Ureter (tissue), 1 donor: ENCODE measurements at regions not wholly inside any gene's neighbourhood (a gene's known extent, or its start where the extent isn't known, plus 50 kb on each side); places are given as distances from the start of the nearest gene placed in this dataset.
"Not testable (repeated sequence)": the region's sequence is repeated elsewhere in the genome, so short reads cannot be mapped to it uniquely, and the experiment has no call there.

Experiments
- DNase-seq: peaks from one replicate; pipeline ENCODE4 v3.0.0-alpha.2; 2020; ENCODE audit warnings: low spot score
- donor health status: DM: yes; HTN: yes; CAD: no.

DNA sequence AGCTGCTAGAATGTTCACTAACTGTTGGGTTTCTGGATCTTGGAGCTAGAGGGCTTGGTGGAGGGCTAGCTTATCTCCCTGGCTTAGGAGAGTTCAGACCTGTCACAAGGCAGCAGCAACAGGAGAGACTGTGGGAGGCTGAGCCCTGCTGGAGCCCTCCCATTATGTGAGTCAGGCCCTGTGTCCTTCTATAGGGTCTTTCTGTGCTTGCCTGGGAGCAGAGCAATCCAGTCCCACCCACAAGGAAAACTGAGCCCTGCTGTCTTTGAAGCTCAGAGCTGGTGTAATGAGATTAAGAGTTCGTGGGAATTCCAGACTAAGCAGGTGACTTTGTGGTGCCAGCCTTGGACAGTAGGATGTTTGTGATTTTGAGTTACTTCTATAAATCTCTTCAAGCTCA lies 249.0 kb downstream of the TTC32 start:
- no peak for DNase-seq

DNA sequence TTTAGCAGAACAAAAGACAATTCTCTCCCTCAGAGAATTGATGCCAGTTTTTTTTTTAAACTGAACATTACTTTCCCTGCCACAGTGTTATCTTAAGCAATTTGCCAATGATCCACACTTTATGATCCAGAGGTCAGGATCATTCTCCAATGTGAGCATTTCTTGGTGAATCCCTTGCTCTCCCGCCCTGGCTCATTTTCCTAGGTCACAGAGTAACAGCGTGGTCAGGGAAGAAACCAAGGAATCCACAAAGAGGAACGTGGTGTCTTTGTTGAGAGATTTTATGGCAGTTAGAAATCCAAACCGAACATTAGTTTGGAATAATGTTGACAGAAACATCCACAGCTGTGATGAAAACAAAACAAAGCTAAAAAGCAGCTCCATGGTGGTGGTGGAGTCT lies 250.3 kb downstream of the TTC32 start:
- no peak for DNase-seq

DNA sequence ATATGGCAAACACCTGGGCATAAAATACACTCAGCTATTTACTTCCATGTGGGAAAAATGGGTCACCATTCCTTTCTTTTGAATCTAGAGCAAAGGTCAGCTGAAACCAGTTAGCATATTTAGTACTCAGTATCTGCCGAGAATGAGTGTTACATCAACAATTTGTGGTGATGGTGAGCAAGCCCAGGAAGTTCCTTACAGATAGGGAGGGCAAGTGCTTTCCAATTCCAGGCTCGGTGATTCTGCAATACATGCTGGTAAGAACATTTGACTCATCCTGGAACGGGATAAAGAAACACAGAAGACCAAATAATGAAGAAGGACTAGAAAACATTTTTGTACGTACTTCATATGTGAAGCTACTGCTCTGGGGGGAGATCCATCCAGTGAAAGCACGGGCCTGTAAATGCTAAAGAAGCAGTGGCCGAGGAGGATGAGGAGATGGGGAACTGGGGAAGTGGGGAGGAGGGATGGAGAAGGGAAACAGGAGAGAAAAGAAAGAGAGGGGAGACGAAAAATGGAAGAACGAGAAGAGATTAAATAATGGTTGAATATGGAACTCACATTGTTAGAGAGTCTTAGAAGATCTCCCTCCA lies 251.9 kb downstream of the TTC32 start:
- no peak for DNase-seq

DNA sequence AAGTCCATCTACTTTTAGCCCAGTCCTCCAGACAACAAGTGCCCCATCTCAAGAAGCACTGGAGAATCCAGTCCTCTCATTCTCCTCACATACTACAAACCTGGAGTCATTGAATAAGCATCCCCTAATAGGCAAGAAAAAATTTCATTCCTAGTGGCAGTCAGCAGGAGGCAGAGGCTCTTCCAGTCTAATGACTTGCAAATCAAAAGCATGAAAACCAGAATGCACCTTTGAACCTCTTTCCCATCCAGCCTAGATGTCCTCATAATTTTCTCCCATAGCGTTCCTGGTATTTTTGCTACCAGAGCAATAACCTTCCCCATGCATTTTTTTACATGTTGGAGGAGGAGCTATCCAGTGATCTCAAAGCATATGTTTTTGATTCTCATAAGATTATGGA lies 252.6 kb downstream of the TTC32 start:
- DNase-seq: no peak

DNA sequence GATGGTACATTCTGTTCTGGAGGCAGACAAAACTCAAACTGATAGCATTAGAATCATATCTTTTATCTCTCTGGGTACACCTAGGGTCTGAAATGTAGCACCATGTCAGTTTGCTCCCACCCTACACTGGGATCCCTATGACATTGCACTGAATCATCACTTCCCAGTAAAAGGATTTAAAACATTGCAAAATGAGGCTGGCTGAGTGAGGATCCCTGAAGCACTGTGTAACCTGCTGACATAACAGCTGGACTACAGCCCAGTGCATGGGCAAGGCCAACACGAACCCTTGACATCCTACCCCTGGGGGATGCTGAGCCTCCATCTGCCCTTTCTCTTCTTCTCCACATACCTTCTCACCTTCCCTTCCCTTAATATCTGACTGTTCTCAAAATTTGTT lies 253.2 kb downstream of the TTC32 start:
- DNase-seq: no peak

DNA sequence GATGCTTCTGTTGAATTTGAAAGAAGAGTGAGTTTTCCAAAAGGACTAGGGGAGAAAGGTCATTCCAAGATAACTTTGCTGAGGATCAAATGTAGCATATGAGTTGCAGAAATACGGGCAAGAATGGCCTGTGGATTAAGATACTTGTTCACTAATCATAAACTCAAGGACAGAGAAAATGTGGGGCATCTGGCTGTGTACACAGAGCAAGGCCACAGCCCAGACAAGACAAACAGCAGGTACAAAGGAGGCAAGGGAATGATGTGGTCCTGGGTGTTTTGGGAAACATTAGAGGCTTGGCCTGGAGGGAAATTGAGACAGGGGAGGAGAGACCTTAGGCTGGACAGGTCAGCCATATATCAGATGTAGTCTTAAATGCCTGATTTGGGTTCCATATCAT lies 254.8 kb downstream of the TTC32 start:
- no peak for DNase-seq

DNA sequence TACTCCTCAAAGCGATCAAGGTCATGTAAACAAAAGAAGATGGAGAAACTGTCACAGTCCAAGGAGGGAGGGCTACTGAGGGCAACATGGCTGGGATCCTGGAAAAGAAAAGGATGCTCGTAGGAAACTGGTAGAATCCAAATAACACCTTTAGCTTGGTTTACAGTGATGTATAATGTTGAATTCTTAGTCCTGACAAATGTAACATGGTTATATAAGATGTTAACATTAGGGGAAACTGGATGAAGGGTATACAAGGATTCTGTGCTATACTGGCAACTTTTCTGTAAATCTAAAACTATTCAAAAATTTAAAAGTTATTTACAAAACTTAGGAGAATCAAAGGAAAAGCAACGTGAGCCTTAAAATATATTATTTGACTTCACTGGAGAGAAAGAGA lies 257.0 kb downstream of the TTC32 start:
- no peak for DNase-seq

DNA sequence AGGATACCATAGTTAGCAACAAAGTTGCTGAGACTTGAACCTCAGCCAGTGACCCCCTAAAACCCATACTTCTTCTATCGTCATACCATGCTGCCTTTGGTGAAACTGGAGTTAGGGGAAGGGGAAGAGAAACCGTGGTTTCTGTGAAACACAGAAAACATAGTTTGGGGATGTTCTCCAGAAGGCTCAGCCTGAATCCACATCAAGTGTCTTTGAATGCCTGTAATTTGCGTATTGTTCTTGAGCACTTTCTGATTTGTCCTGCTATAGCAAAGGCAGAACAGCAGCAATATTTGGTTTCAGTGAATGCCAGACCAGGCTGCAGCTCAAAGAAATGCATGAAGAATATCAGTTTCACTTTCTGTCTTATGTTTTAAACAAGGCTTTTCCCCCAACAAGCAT lies 258.7 kb downstream of the TTC32 start:
- no peak for DNase-seq

DNA sequence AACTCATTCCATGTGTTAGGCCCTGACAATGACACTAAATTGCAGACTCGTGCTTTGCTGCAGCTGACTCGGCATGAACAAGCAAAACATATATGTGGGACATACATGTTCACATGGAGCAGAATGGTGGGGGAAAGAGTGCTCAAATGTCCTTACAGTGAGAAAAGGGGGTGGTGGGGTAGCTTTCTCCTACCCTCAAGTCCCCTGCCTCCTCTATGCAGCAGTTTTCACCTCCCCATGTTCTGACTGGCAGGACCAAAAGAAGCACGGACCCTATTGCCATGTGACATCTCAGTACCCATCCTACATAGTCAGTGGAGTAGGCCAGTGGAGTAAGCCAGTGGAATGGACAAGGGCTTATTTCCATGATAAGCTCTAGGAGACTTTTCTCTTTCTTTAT lies 259.3 kb downstream of the TTC32 start:
- DNase-seq: no peak

DNA sequence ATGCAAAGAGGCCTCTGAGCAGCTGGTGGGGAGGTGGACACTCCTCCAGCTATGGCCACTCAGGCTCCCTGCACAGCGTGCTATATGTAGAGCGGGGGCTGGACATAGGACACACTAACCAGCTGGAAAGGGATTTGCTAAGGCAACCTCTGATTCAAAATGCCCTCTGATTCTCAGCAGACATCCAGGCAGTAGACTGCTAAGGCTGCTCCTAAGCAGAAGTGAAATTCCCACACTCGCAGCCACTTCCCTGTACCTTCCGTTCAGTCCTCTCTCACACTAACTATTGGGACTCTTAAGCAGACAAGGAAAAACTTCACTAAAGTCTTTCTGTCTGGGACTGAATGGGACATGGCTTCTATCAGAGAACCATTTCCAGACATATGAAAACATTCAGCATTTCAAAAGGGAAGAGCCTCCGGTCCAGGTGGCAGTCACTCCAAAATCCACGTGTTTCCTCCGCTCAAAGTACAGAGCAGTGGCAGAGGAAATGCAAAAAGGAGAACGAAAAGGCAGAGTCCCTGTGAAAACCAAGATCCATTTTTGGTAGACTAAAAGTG lies 265.8 kb downstream of the TTC32 start:
- DNase-seq: no peak

DNA sequence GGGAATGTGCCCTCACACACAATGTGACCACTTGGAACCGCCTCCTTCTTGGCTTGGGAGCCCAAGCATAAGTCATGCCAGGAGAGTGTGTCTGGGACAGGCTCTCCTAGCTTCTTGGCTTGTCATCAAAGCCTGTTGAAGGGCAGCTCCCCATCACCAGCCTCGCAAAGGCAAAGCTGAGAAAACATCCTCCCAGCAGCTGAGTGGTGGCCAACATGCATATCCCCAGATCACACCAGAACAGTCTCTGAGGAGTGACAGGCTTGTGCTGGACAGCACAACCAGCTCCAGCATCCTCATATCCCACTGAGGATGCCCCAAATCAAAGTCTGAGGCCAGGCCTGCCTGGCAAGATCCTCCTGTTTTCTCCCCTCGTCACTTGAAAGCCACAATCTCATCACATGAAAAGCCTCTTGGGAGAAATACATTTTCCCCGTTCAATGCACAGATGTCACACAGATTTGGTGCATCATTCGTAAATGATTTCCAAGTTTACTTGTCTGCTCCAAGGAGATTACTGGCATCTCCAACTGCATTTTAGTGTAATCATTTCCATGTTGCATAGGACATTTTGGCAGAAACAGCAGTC lies 269.3 kb downstream of the TTC32 start:
- DNase-seq: no peak

DNA sequence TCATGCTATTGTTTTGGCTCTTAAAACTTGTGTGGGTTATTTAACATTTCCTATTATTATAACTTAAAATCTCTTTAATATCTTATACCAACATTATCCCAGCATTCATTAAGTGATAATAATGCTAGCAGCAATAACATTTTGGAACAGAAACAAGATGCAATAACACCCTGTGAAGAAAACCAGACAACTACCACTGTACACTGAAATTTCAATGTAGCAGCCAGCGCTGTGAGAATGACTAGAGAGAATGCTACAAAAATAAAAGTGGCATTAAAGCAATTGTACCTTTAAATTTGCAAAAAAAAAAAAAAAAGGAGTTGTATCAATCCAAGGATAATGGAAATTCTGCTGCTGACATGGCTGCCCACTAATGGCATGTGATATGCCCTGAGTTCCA lies 269.9 kb downstream of the TTC32 start:
- no peak for DNase-seq

DNA sequence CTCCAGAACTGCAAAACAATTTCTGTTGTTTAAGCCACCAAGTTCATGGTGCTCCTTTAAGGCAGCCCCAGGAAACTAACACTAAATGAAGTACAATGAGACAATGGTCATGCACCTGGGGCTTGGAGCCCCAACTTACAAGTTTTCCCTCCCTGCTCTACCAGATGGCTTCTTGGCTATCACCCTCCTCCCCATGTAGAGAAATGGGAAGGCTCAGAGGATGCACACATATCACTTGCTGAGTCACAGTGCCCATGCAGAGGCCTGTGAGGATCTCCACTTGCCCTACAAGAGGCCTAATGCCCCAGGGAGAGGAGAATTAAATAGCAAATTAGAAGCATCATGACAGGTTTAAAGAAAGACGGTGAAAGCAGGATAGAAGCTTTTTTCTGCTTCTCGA lies 270.9 kb downstream of the TTC32 start:
- no peak for DNase-seq

DNA sequence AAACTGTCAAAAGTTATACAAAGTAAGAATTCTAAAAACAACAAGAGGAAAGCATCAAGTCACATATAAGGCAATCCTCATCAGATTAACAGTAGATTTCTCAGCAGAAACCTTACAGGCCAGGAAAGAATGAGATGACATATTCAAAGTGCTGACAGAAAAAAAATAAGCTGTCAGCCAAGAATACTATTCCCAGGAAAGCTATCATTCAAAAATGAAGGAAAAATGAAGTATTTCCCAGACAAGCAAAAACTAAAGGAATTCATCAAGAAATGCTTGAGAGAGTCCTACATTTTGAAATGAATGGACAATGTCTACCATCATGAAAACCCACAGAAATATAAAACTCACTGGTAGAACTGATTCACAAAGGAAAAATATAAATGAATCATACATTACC lies 268.9 kb upstream of the OSR1 start:
- no peak for DNase-seq

DNA sequence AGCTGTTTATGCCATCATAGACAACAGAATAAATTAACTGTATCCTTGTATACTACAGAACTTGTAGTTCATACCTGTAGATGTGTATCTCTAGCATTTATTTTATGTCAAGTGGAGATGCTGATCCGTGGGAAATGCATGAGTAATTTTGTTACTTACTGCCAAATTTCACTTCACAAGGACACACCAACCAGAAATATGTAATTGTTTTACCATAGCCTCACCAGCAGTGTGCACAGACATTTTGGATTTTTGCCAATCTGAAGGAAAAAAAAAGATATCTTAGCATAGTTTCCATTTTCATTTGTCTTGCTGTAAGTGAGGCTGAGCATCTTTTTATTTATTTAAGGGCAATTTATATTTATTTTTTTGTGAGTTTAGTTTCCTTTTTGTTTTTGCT lies 265.1 kb upstream of the OSR1 start:
- no peak for DNase-seq

DNA sequence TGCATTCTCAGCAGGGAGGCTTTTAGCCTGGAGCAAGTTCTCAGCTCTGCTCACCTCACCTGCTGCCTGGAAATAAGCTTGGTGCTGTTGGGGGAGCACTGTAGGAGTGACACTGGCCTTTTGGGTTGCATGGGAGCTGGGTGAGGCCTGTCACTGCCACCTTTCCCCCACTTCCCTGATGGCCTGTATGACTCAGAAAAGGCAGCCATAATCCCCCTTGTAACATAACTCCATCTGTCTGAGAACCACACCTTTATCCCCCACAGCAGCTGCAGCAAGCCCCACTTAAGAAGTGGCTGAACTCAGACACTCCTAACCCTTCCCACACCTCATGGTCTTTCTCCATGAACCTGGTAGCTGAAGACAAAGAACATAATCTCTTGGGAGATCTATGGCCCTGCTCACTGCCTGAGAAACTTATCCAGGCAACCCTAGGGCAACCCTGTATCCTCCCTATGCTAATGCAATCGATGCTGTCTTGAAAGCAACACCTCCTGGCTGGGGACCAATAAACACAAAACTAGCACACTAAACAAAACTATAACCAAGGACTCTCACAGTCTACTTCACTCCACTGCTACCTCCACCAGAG lies 258.9 kb upstream of the OSR1 start:
- DNase-seq: no peak

DNA sequence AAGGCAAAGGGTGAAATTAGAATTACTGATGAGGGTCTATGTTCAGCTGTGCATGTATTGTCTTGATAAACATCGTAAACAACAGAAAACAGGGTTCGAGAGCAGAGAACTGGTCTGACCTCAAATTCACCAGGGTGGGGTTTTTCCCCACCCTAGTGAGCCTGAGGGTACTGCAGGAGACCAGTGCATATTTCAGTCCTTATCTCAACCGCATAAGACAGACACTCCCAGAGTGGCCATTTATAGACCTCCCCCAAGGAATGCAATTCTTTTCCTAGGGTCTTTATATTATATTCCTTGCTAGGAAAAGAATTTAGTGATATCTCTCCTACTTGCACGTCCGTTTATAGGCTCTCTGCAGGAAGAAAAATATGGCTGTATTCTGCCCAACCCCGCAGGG lies 257.0 kb upstream of the OSR1 start:
- not testable (repeated sequence) for DNase-seq

DNA sequence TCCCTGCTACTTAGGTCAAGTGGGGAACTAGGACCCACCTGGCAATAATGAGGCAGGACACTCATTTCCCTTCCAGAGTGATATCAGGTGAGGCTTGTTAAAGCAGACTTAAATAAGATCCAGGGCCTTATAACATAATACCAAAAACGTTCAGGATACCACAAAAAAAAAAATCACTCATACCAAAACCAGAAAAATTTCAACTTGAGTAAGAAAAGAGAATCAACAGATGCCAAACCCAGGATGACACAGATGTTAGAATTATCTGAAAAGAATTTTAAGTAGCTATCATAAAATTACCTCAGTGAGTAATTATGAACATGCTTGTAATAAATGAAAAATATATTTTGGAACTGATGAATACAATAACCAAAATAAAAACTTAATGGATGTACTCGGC lies 255.6 kb upstream of the OSR1 start:
- no peak for DNase-seq

DNA sequence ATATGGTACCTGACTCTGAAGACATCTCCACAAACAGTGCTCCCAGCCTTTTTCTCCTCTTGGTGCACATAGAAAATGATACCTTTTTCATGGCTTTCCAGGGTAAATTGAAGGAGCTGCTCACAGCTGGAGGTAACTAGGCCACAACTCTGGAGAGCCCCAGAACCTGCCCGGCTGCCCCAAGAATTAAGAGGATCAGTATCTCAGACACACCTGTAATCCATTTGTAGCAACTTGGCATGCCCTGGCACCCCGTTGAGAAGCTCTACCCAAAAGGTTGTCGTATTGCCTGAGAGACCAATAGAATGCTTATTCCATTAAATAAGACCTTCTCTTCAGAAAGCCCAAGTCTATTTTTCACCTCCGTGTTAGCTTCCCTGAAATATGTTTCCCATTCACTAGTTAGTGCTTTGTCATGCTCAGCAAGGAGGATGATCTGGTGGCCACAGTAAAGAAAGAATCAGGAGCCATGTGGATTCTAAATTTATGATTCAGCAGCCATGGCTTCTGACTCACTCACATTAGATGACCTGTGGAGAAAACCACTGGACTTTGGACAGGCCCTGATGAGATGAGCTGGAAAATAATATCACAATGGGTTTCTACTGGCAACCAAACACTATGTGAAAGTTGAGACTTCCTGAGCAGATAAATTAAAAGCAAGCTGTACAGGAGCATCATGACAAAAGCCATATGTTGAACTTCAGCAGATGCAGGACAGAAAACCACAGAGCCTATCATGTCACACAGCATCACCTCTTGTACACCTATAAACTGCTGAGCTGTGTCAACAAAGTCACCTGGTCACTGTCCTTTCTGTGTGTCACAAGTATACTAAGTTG lies 253.3 kb upstream of the OSR1 start:
- DNase-seq: no peak

DNA sequence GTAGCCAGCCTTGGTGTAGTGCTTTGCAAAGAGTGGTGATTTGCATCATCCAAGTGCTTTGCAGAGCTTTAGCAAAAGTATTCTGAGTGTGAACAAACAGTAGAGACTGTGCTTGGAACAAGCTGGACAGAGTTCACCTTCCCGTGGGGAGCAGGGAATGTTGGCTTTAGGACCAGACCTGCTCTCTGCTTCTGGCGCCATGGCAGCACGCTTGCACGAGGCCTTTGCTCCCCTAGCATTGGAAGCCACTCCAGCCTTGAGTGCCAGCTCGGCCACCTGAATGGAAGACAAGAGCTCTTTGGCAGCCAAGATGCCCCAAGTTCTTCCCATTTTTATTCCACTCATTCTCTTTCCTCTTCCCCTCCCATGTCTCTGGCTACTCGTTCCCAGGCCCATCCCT lies 250.8 kb upstream of the OSR1 start:
- no peak for DNase-seq

DNA sequence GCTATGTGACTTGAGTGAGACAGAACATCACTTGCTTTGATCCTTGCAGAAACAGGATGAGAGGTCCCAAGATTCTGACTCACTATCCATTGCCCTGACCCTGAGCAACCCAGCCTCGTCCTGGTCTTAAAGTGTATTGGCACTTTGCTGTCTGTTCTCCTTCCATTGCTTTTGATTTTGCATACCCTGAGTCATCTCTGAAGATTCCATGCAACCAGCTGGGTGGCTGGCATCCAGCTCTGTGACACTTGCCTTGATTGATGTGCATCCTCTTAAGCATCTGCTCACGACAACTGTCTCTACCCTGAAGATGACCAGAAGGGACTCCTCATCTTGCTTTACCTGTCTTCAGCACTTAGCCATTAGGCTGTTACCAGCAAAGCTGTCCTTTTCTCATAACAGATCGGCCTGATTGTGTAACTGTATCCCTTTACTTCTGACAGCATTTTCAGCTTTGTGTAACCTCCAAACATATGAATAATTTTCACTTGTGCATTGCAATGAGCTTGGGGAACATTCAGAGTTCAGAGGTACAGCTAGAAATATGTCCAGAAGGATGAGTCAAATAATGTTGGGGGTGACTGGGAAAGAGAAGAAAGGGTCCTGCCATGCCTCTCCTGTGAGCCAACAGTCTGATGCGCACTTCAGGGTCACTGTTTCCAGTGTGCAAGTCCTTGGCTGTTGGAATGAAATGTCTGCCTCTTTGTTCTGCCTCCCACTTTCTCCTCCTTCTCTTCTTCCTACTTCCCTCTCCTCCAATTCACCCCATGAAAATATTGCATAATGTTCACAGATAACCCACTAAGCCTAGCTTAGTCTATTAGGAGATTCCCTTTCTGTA lies 249.7 kb upstream of the OSR1 start:
- DNase-seq: no peak

DNA sequence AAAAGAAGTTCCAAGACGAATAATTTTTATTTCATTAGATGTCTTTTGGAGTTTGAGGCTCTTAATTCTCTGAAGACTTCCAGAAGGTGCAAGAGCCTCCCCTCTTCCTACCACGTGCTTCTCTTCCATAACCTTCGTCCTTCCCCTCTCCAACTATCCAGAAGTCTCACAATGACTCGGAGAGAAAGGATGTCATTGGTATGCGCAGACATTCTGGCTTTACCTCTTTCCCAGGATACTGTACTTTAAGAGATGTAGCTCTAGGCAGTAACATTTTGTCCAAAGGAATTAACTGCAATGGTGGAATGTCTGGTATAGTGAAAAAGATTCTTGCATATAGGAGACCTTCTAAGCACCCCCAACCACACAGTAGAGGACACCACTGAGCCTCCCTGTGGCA lies 249.0 kb upstream of the OSR1 start:
- DNase-seq: no peak
